ENCODE measurements at regions not wholly inside any gene's neighbourhood (a gene's known extent, or its start where the extent isn't known, plus 50 kb on each side); places are given as distances from the start of the nearest gene placed in this dataset.

- CTCF ChIA-PET = no interaction called here
- intact Hi-C loops (cut with micrococcal nuclease) = no loop called here
These were observed 107.3 kb upstream of the NIPBL start for GRCh38 chr5:36769129-36769770.

GRCh38 chr5:36770125-36770524 is 106.4 kb upstream of the NIPBL start:
- no peak for TF ChIP-seq EZH2 (IDR thresholded peaks at IDR 0.05; ENCODE audit: low read length, unreplicated experiment)
- no peak for TF ChIP-seq EZH2phosphoT487 (IDR thresholded peaks at IDR 0.05; ENCODE audit: borderline replicate concordance, low read length)
- no peak for TF ChIP-seq CTCF (conservative IDR thresholded peaks at IDR 0.05; ENCODE audit: low read depth, low read length)

More at GRCh38 chr5:36769129-36769770, 107.3 kb upstream of the NIPBL start:
- Histone ChIP-seq H3K27me3 (ENCODE audit: low read length) (peaks cover 18% of the 10 kb centered on the region), H3K9ac (ENCODE audit: low read length) (no peak overlapping the region), H3K4me2 (ENCODE audit: low read length) (no peak overlapping the region), H3K4me3 (ENCODE audit: low read length) (no peak overlapping the region), H3K79me2 (ENCODE audit: low read length) (no peaks in the 10 kb centered on the region), H4K20me1 (ENCODE audit: low read length) (no peaks in the 10 kb centered on the region), H3K9me3 (ENCODE audit: low read length) (no peaks in the 10 kb centered on the region), H2AFZ (ENCODE audit: low read length) (no peak overlapping the region), H3K9me2 (replicated peaks; ENCODE audit: low read length) (no peaks in the 10 kb centered on the region), H3K36me3 (ENCODE audit: low read depth, low read length) (no peaks in the 10 kb centered on the region), H3K4me1 (ENCODE audit: insufficient read depth, low read length) (no peaks in the 10 kb centered on the region), H3K27ac (ENCODE audit: low read length) (no peak overlapping the region), H3F3A (ENCODE audit: low read length, unreplicated experiment) (no peaks in the 10 kb centered on the region)
- POLR2A ChIA-PET (ENCODE audit: unreplicated experiment) = no interaction called here
- no TSS peak for BruUV-seq (replicated peaks)
- DNase-seq (no peak), ATAC-seq (no peak)
- TF ChIP-seq CTCF (conservative IDR thresholded peaks at IDR 0.05; ENCODE audit: low read depth, low read length) (no peak), EZH2phosphoT487 (IDR thresholded peaks at IDR 0.05; ENCODE audit: borderline replicate concordance, low read length) (no peak), EZH2 (IDR thresholded peaks at IDR 0.05; ENCODE audit: low read length, unreplicated experiment) (no peak)

GRCh38 chr5:36772276-36773140 is 104.1 kb upstream of the NIPBL start:
- Histone ChIP-seq H3K4me3 (ENCODE audit: low read length) (no peak overlapping the region), H3K9me2 (replicated peaks; ENCODE audit: low read length) (no peaks in the 10 kb centered on the region), H3K27ac (ENCODE audit: low read length) (no peak overlapping the region), H3K36me3 (ENCODE audit: low read depth, low read length) (no peaks in the 10 kb centered on the region), H3K79me2 (ENCODE audit: low read length) (no peaks in the 10 kb centered on the region), H3K27me3 (ENCODE audit: low read length) (no peaks in the 10 kb centered on the region; the same call in 1 of the 2 replicates), H2AFZ (ENCODE audit: low read length) (no peak overlapping the region), H3K9me3 (ENCODE audit: low read length) (no peaks in the 10 kb centered on the region), H4K20me1 (ENCODE audit: low read length) (no peaks in the 10 kb centered on the region), H3K4me2 (ENCODE audit: low read length) (no peak overlapping the region), H3K4me1 (ENCODE audit: insufficient read depth, low read length) (no peaks in the 10 kb centered on the region), H3F3A (ENCODE audit: low read length, unreplicated experiment) (no peaks in the 10 kb centered on the region), H3K9ac (ENCODE audit: low read length) (no peak overlapping the region)
- ATAC-seq (no peak), DNase-seq (no peak)
- BruUV-seq (replicated peaks) = no TSS peak
- POLR2A ChIA-PET (ENCODE audit: unreplicated experiment) = no interaction called here
- intact Hi-C loops (cut with micrococcal nuclease) = no loop called here
- TF ChIP-seq EZH2phosphoT487 (IDR thresholded peaks at IDR 0.05; ENCODE audit: borderline replicate concordance, low read length) (no peak), CTCF (conservative IDR thresholded peaks at IDR 0.05; ENCODE audit: low read depth, low read length) (no peak), EZH2 (IDR thresholded peaks at IDR 0.05; ENCODE audit: low read length, unreplicated experiment) (no peak)
- CTCF ChIA-PET = no interaction called here

More at GRCh38 chr5:36770125-36770524, 106.4 kb upstream of the NIPBL start:
- Histone ChIP-seq H3K9me3 (ENCODE audit: low read length) (no peaks in the 10 kb centered on the region), H3K4me3 (ENCODE audit: low read length) (no peak overlapping the region), H3K36me3 (ENCODE audit: low read depth, low read length) (no peaks in the 10 kb centered on the region), H3K9me2 (replicated peaks; ENCODE audit: low read length) (no peaks in the 10 kb centered on the region), H3K9ac (ENCODE audit: low read length) (no peak overlapping the region), H3K27ac (ENCODE audit: low read length) (no peak overlapping the region), H3K4me1 (ENCODE audit: insufficient read depth, low read length) (no peaks in the 10 kb centered on the region), H3K4me2 (ENCODE audit: low read length) (no peak overlapping the region), H3K79me2 (ENCODE audit: low read length) (no peaks in the 10 kb centered on the region), H4K20me1 (ENCODE audit: low read length) (no peaks in the 10 kb centered on the region), H2AFZ (ENCODE audit: low read length) (no peak overlapping the region), H3F3A (ENCODE audit: low read length, unreplicated experiment) (no peaks in the 10 kb centered on the region), H3K27me3 (ENCODE audit: low read length) (peaks cover 18% of the 10 kb centered on the region)
- ATAC-seq = no peak
- no peak for DNase-seq
- intact Hi-C loops (cut with micrococcal nuclease) = no loop called here
- ChIA-PET CTCF (no interaction called here), POLR2A (ENCODE audit: unreplicated experiment) (no interaction called here)
- no TSS peak for BruUV-seq (replicated peaks)

Measured in PC-3 (cell line).